GM23248 (cell line): ENCODE measurements at regions not wholly inside any gene's neighbourhood (a gene's known extent, or its start where the extent isn't known, plus 50 kb on each side); places are given as distances from the start of the nearest gene placed in this dataset.

Source experiments
- EZH2 ChIP-seq: fragments of 200-600 bp; sonication (generic); IDR thresholded peaks from 2 replicates; pipeline ENCODE4 v1.6.1; 2018; ENCODE audit warnings: antibody characterized with exemption, mild to moderate bottlenecking; ENCODE audit not compliant: insufficient read depth, poor library complexity, severe bottlenecking
- EZH2phosphoT487 ChIP-seq: fragments of 200-600 bp; sonication (generic); IDR thresholded peaks from 2 replicates; pipeline ENCODE4 v1.6.1; 2018; ENCODE audit warnings: antibody characterized with exemption, moderate library complexity, mild to moderate bottlenecking, low read depth; ENCODE audit not compliant: insufficient read depth

GRCh38 chr20:48186447-48186846 lies 401.2 kb upstream of the SULF2 start:
- TF ChIP-seq EZH2 (no peak), EZH2phosphoT487 (no peak)
